GM18861 (cell line): ENCODE measurements at regions not wholly inside any gene's neighbourhood (a gene's known extent, or its start where the extent isn't known, plus 50 kb on each side); places are given as distances from the start of the nearest gene placed in this dataset.

Experiments used
- ATAC-seq: cut with Tn5 transposase; IDR thresholded peaks from one replicate; pipeline ENCODE4 v1.9.1; 2021; ENCODE audit not compliant: unreplicated experiment

GRCh38 chr15:93497291-93497690, 408.3 kb upstream of the RGMA start:
- no peak for ATAC-seq

- no peak for ATAC-seq
Measured at GRCh38 chr15:93496888-93497287, 407.9 kb upstream of the RGMA start.

- ATAC-seq, result no peak
Measured at GRCh38 chr15:93495799-93496637, 407.0 kb upstream of the RGMA start.

GRCh38 chr15:93493172-93493571, 404.2 kb upstream of the RGMA start:
- ATAC-seq, result no peak

GRCh38 chr15:93491291-93491690, 402.3 kb upstream of the RGMA start:
- no peak for ATAC-seq

- ATAC-seq, result no peak
Measured at GRCh38 chr15:93488296-93488713, 399.3 kb upstream of the RGMA start.

- ATAC-seq, result no peak
Measured at GRCh38 chr15:93486407-93487117, 397.6 kb upstream of the RGMA start.

GRCh38 chr15:93485438-93486327, 396.7 kb upstream of the RGMA start:
- ATAC-seq, result no peak

- ATAC-seq, result no peak
Measured at GRCh38 chr15:93483923-93484322, 394.9 kb upstream of the RGMA start.

GRCh38 chr15:93482731-93483130, 393.7 kb upstream of the RGMA start:
- no peak for ATAC-seq

GRCh38 chr15:93479715-93480114, 390.7 kb upstream of the RGMA start:
- ATAC-seq, result no peak

- ATAC-seq, result no peak
Measured at GRCh38 chr15:93478947-93479346, 389.9 kb upstream of the RGMA start.

GRCh38 chr15:93477721-93478120, 388.7 kb upstream of the RGMA start:
- ATAC-seq, result no peak

- no peak for ATAC-seq
Measured at GRCh38 chr15:93477188-93477587, 388.2 kb upstream of the RGMA start.

GRCh38 chr15:93476491-93477177, 387.6 kb upstream of the RGMA start:
- no peak for ATAC-seq

GRCh38 chr15:93474728-93475127, 385.7 kb upstream of the RGMA start:
- no peak for ATAC-seq

- no peak for ATAC-seq
Measured at GRCh38 chr15:93469994-93470393, 381.0 kb upstream of the RGMA start.

GRCh38 chr15:93467337-93467736, 378.3 kb upstream of the RGMA start:
- no peak for ATAC-seq

GRCh38 chr15:93466380-93466779, 377.4 kb upstream of the RGMA start:
- ATAC-seq, result no peak

GRCh38 chr15:93462690-93463089, 373.7 kb upstream of the RGMA start:
- no peak for ATAC-seq

GRCh38 chr15:93460717-93461116, 371.7 kb upstream of the RGMA start:
- peak; percentile 98 for ATAC-seq
